NCI-H2107 treated with DMSO at 0.1 percent for 48 hours (cell line): ENCODE measurements at regions not wholly inside any gene's neighbourhood (a gene's known extent, or its start where the extent isn't known, plus 50 kb on each side); places are given as distances from the start of the nearest gene placed in this dataset.

ENCODE experiments used
- DNase-seq: peaks from one replicate; lab custom pipeline; 2025; ENCODE audit not compliant: unreplicated experiment; lab: John Stamatoyannopoulos, UW

DNA sequence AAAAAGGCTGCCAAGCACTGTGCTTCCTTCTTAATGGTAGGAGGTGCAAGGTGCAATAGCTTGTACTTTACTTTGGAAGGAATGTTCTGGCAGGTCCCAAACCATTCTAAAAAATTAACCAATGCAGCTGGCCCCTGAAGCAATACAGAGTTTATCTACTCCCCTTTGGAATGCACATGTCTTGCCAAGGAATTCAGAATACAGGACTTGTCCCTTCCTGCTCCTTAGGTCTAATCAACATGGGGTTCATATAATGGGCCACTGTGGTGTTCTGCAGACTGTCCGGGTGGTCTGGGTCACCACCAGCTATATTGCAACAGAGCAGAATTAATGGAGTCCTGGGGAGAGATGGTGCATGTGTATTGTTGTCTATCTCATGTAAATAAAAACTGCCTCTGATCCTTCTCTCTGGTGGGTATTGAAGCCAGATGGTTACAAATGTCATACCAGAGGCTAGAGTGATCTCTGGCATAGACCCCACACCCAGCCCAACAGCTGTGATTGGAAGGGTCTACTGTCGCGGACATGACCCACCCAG, 112.8 kb downstream of the RIPK4 start:
- DNase-seq = no peak

DNA sequence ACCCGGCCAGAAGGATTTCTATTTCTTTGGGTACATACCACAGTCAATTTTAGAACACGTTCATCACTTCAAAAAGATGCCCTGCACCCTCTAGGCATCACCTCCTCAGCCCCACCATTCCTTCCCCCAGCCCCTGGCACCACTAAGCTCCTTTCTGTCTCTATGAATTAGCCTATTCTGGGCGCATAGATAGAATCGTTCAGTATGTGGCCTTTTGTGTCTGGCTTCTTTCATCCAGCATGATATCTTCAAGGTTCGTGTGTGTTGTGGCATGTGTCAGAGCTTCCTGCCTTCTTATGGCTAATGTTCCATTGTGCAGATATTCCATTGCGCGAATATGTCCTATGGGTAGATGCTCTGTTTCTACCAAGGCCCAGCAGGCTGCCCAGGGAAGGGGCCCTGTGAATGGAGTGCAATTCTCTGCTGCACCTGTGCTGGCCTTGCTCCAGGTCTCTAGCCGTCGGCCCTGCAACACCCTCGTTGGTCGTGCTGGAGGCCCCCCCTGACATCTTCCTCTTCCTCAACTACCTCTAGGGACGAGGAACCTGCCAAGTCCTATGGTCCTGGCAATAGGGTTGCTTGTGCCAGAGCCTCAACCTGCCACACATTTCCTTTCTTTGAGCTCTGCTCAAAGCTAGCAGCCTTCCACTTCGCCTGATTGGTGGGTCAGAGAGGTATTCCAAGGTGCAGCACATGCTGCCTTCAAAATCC, 113.5 kb downstream of the RIPK4 start:
- DNase-seq = no peak

DNA sequence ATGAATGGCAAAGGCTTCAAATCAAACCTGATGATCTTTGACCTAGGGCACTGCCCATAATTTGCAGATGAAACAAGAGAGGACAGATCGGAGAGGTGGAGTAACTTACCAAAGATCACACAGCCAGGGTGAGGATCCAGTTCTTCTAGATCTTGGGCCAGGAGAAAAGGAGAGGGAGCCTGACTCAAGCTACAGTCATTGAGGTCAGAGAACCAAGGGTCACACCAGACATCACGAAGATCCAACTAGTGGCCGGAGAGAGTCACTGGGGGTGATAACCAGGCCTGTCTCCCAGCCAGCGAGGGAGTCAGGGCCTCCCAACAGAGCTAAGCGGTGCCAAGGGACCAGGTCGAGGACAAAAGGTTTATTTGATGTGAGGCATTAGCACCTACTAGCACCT, 115.0 kb downstream of the RIPK4 start:
- DNase-seq = no peak

DNA sequence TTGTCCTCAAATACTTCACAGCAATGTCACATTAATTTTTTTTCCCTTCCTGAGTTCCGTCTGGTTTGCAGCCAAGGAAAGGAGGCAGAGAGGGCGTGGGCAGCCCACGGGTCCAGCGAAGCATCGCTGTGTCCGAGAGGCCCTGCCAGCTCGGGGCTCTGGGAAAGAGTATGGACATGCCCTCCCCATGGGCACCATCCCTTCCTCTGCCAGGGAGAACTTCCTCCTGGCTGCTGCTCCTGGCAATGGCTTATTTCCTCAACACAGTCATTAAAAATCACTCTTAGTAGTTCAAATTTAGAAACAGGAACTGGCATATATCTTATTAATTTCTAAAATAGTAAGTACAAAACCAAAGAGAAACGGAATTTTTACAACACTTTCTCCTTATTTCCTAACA, 115.4 kb downstream of the RIPK4 start:
- no peak for DNase-seq

DNA sequence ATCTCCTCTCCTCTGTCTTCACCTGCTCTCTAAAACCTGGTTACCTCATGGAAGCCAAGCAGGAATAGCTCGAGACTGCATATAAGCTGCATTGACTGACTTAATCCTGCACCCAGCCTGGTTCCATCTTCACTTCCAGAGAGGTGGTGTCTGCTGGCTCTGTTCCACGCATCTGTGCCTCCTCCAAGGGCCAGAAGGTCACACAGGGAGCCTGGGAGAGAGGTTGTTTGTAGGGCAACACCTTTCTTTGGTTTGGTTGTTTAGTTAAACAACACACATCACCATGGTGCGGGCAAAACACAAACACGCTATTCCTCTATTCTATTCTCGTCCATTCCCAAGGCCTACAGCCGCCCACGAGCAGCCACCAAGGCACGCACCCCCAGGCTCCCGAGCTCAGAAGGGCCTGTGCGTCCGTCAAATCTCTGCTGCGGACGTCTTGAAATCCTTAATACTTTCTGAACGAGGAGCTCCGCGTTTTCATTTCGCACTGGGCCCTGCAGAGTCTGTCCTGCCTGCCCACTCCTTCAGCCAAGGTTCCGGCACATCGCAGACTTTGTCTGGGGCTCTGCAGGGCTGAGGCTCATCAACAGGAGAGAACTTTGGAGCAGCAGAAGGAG, 116.2 kb downstream of the RIPK4 start:
- DNase-seq = no peak

DNA sequence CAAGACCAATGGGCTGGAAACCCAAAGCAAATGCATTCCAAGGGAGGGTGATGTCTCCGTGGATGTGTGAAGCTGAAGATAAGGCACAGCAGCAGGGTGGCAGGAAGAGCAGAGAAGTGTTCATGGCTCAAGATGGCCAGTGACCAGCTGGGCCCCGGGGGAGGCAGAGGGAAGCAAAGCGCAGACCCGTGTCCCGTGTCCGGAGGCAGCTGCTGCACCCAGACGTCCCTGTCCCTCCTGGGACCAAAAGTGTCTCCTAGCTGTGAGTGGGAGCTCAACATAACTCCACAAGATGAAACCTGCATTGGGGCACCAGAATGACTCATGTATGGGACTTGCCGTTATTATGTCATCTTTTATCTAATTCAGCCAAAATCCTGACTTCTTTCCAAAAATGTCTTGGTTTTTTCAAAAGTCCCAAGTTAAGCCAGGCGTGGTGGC, 118.2 kb downstream of the RIPK4 start:
- no peak for DNase-seq

DNA sequence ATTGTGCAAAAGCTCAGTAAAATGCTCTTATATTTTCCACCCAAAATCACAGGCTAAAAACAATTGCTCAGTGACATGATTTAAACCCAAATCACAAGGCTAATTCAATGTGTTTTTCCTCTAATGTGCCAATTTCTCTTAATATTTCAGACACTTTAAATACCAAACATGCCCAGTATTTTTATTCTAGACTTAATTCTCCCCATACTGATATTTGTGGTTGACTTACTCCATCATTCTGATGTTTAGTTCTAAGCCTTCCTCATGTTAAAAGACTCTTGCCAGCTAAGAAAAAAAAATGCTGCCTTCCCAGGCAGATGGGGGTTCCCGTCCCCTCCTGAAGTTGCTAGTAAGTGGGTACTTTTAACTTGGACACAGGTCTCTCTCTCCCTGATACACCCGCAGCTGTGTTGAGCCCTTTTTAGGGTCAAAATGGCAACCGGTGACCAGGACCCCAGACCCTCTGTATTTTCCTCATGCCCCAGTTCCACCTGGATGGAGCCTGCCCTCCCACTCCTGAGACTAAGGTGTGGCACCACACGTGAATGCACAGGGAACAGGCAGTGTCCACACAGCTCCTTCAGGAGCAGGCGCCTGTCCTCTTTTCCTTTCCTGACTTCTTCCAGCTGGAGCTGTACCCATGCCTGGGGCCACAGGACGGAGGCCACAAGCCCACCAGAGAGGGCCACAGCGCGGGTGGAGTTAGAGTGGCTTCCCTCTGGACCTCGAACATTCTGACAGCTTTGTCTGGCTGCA, 118.9 kb downstream of the RIPK4 start:
- DNase-seq = no peak

DNA sequence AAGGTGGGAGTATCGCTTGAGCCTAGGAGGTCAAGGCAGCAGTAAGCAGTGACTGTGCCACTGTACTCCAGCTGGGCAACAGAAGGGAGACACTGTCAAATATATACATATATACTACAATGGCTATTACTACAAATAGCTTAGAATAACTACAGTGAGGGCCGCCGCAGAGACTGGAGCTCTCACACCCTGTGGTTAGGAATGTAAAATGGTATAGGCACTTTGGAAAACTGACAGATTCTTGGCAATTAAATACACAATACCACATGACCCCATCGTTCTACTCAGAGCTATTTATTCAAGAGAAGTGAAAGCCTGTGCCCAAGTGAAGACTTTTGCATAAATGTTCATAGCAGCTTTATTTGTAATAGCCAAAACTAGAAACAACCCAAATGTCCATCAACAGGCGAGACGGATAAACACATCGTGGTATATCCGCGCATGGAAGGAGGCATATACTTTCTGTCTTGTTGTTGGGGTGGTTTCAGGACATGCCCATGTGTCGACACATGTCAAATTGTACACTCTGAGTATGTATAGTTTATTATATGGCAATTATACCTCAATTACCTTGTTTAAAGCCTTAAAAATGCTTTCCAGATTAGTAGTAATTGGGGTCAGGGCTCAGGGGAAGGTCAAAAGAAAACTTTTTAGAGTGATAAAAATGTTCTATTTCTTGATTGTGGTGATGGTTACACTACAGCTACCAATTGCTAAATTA, 123.4 kb downstream of the RIPK4 start:
- DNase-seq = no peak

DNA sequence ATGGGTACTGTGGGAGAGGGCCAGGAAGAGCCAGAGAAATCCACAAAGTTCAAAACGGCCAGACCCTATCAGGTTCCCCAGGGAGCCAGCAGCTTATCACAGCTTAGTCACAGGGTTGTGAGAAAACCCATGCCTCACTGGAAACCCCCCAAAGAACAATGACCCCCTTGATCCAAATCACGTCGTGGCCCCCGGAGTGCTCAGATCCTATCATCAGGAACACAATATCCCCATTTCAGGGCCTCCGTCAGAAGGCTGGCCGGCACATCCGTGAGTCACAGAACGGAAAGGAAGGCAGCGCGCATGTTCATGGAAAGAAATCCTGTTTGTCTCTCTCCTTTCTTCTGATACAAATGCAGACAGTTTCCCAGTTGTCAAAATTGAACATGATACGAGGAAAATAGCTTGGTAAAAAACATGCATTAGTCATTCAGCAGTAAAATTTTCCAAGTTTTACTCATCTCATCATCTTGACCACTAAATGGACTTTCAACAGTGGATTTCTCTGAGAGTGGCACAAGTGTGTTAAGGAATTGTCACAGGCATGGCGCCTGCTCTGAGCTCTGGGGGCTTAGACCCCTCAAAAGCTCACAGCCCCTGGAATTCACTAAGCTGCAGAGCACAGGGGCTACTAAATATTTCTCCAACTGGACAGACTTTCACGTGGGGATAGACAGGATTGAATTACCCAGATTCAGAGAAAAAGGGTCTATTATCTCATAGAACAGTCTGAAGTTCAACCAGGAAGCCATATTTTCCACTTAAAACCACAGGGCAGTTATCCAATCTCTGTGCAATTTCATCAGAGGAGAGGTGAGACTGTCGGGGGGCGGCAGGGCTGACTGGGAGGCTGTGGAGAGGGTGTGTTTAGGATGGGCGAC, 124.8 kb downstream of the RIPK4 start:
- DNase-seq = no peak

DNA sequence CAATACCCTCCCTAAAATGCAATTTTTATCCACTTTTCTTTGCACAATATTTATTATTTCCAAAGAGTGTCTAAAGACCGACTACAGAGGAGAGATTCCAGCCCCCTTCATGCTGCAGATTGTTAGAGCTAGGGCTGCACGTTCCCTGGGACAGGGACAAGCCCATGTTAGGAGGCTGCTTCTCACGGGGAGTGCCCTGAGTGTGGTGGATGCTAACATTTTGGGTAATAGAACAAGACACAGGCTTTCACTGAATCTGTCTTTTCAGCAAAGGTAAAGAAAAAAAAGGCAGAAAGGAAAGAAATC, 125.4 kb downstream of the RIPK4 start:
- no peak for DNase-seq

DNA sequence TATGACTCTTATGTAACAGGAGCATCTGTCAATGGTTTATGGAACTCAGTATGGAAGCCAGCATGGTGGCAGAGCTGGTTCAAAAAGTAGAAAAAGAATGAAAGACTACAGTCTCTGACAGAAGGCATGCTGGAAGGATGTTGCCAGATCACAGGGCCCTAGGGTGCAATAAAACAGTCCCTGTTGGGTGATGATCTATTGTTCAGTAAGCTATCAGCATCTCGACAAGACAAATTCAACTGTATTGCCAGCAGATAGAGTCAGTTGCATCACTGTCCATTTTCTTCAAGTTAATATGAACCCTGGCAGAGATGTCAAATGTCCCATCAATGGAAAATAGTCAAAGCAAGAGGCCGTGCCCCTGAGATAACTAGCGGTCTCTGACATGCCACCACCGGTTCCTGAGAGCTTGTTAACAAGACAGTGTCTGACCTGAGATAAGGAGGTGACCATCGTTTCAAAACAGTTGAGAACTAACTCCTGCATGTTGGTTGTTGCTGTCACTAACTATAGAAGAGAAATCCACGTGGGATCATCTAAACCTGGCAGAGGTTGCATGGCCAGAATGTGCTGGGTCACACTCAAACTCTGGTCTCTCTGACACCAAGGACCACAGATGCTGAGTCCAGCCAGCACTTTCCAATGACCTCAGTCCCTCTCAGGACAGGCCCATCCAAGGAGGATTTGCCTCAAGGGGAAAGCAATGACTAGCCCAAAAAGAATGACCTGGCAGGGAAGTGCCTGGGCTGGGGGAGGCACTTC, 125.9 kb downstream of the RIPK4 start:
- DNase-seq = no peak

DNA sequence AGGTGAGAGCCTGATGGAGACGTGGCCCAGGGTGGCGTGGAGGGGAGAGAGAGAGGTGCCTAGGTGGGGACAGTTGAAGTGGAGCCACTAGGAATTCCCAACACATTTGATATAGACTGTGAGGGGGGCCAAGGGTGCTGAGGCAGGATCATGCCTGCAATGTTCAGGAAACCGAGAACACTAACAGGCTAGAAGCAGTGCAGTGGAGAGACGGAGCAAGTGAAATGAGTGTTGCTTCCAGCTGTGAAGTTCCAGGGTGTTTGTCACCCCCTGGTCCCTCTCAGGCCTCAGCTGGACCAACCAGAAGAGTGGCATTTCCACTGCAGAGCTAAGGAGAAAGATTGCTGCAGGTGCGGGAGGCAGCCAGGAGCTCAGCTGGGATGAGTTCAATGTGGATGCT, 127.1 kb downstream of the RIPK4 start:
- no peak for DNase-seq

DNA sequence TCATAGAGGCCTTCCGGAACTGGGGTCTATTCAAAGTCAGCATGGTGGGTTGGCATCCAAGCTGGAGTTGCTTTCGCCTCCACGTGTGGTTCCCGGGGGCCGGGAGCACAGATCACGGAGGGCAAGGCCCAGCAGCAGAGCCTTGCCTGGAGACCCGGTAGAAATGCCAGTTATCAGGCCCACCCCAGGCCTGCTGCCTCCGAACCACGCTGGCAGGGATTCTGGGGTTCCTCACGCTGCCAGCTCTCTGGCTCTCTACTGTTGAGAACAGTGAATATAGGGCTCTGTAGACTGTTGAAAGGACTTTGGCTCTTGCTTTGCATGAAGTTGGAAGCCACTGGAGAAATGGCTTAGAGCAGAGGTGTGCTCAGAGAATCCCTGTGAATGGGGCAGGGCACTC, 127.5 kb downstream of the RIPK4 start:
- no peak for DNase-seq

DNA sequence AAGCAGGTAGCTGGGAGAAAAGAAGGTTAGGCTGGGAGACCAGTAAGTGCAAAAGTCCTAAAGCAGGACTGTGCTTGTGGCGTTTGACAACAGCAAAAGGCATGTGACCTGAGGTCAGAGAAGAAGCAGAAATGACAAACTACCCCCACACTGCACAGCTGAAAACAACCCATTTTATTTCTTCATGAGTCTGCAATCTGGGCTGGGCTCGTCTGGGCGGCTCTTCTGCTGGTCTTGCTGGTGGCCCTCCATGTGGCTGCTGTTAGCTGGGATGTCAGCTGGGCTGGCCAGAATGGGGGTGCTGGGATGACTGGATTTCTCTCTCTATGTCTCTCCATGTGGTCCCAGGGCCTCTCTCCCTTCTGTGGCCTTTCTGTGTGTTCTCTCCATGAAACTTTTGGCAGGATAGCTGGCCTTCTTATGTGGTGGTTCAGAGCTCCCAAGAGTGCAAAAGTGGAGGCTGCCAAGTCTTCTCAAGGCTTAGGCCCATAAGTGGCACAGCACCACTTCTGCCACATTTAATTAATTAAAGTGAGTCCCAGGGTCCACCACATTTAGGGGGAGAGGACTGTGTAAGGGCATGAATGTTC, 128.6 kb downstream of the RIPK4 start:
- no peak for DNase-seq

DNA sequence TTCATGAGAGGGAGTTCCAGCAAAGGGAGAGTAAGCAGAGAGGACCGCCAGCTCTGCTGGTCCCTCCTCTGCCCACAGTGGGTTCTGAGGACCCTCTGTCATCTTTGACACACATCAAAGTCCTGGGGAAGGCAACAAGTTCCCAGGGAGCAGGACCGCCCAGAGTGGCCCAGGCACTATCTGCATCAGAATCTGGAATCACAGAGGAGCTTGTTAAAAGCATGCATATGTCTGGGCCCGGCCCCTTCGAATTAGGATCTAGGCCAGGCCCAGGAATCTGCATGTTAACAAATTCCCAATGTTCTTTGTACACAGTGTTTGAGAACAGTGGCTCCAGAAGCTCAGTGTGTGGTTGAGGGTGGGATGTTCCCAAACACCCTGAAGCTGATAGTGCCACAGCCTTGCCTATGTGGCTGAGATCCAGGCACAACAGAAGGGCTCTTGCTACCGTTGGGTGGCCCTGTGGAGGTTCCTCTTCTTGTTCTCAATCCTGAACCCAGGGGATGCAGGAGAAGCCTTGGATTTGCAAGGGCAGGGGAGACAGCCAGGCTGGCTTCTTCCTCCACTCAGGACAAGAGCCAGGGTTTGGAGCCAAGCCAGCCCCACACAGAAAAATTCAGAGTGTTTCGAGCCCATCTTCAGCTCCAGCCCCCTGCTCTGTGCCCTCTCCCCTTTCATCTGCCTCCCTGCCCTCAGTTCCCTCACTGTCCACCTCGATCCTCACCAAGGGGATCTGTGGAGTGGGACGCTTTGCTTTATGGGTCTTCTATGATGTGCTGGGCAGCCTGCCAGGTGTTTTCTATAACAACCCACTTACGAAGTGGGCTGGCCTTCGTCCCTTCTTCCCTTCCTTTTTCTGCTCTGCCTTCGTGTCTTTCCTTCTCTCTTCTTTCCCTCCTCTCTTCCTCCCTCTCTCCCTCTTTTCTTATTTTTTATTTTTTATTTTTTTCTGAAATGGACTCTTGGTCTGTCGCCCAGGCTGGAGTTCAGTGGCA, 129.0 kb upstream of the TMPRSS2 start:
- no peak for DNase-seq

DNA sequence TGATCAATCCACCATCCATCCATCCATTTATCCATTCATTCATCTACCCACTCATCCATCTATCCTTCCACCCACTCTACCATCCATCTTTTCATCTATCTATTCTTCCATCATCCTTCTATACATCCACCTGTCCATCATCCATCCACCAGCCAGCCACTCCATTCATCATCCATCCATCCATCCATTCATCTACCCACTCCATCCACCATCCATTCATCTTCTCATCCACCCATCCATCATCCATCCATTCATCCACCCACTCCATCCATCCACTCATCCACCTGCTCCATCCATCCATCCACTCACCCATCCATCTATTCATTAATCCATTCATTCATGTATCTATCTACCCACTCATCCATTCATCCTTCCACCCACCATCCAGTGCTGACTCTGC, 127.9 kb upstream of the TMPRSS2 start:
- DNase-seq = no peak

DNA sequence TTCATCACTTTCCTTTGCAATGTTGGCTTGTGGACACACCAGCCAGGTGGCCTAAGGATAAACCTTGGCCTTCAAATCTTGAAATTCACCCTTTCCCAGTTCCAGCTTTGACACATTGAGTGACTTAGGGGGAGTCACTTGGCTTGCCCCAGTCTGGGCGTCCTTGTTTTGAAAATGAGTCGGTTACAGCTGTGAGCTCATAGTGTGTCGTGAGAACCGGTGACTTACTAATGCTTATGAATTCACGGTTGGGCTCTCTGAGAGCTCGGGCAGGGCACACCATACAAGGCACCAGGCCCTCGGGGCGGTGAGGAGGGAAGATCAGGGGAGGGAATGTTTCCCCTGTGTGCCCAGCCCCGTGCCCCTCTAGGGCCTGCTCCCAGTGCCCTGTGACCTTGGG, 126.9 kb upstream of the TMPRSS2 start:
- no peak for DNase-seq

DNA sequence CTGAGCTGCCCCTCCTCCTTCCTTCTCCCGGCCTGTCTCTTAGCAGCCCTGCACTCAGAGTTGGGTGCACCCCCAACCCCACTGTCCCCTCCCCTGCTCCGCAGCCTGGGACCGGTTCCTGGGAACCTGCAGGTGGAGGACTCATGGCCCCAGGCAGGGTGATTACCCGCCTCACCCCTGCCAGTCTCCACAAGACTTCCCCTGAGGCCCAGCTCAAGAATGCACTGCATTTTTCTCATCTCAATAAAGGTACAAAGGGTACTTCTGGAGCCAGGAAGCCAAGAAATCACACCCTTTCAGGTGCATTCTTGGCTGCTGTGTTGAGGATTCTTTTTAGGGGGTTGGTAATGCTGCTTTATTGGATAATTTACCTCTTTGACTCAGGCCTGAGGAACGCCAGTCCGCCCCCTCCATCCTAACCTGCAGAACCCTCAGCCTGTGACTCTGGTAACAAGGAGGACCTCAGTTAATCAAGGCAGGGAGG, 126.3 kb upstream of the TMPRSS2 start:
- DNase-seq = no peak
